Liver (tissue), 2 donors: ENCODE measurements at regions not wholly inside any gene's neighbourhood (a gene's known extent, or its start where the extent isn't known, plus 50 kb on each side); places are given as distances from the start of the nearest gene placed in this dataset.

Experiments used
- CTCF ChIP-seq: fragments of 150-350 bp; IDR thresholded peaks from 2 replicates; pipeline ENCODE4 v1.5.1; 2017; ENCODE audit warnings: improper control_type of control experiment, low read depth, low read length; ENCODE audit not compliant: missing input control
- REST ChIP-seq: IDR thresholded peaks from 2 replicates; pipeline ENCODE4 v1.6.1; 2016; ENCODE audit warnings: antibody characterized with exemption, mild to moderate bottlenecking
- donor health status: healthy.

GRCh38 chr7:25834050-25834449 is 317.9 kb upstream of the NFE2L3 start:
- TF ChIP-seq REST = no peak
- TF ChIP-seq CTCF = no peak
